HCT116 (cell line): ENCODE measurements at regions not wholly inside any gene's neighbourhood (a gene's known extent, or its start where the extent isn't known, plus 50 kb on each side); places are given as distances from the start of the nearest gene placed in this dataset.
"Not testable (repeated sequence)": the region's sequence is repeated elsewhere in the genome, so short reads cannot be mapped to it uniquely, and the experiment has no call there.

ENCODE experiments used
- RAD21 ChIP-seq: IDR thresholded peaks from 2 replicates; pipeline ENCODE4 v1.6.1; 2012; ENCODE audit warnings: low read depth, mild to moderate bottlenecking
- TF ChIP-seq, protein P1 (sequence below), 3 experiments: fragments of 200-600 bp in 1 of 3; sonication (generic) in 1 of 3; IDR thresholded peaks in 2 of 3; conservative IDR thresholded peaks in 1 of 3; 2 replicates each; pipeline ENCODE4 v1.5.1; 2012 to 2017; ENCODE audit warnings: low read depth in 2 of 3, low read length in 2 of 3, antibody characterized with exemption in 1 of 3, borderline replicate concordance in 1 of 3, control low read depth in 1 of 3, mild to moderate bottlenecking in 1 of 3, mixed read lengths in 1 of 3, mixed run types in 1 of 3, moderate library complexity in 1 of 3; ENCODE audit not compliant: insufficient read depth in 1 of 3

- TF ChIP-seq, protein P1, sequence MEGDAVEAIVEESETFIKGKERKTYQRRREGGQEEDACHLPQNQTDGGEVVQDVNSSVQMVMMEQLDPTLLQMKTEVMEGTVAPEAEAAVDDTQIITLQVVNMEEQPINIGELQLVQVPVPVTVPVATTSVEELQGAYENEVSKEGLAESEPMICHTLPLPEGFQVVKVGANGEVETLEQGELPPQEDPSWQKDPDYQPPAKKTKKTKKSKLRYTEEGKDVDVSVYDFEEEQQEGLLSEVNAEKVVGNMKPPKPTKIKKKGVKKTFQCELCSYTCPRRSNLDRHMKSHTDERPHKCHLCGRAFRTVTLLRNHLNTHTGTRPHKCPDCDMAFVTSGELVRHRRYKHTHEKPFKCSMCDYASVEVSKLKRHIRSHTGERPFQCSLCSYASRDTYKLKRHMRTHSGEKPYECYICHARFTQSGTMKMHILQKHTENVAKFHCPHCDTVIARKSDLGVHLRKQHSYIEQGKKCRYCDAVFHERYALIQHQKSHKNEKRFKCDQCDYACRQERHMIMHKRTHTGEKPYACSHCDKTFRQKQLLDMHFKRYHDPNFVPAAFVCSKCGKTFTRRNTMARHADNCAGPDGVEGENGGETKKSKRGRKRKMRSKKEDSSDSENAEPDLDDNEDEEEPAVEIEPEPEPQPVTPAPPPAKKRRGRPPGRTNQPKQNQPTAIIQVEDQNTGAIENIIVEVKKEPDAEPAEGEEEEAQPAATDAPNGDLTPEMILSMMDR (IDR thresholded peaks at IDR 0.05 in 2 of 3, conservative IDR thresholded peaks at IDR 0.05 in 1 of 3; ENCODE audit: borderline replicate concordance in 1 of 3, insufficient read depth in 1 of 3, low read depth in 2 of 3, low read length in 2 of 3) = not testable (repeated sequence)
- TF ChIP-seq RAD21 = not testable (repeated sequence)
Measured at GRCh38 chr5:34244281-34245031, 201.4 kb upstream of the C1QTNF3 start.
